K562 (cell line): ENCODE measurements at regions not wholly inside any gene's neighbourhood (a gene's known extent, or its start where the extent isn't known, plus 50 kb on each side); places are given as distances from the start of the nearest gene placed in this dataset.

Source experiments
- ATF1 ChIP-seq, 2 experiments: fragments of 450-650 bp in 1 of 2; IDR thresholded peaks; 2 replicates each; pipeline ENCODE4 v1.6.1; 2016; ENCODE audit warnings: missing compliant biosample characterization in 1 of 2, missing genetic modification characterization in 1 of 2
- CBX1 ChIP-seq: sonication (generic); IDR thresholded peaks from 2 replicates; pipeline ENCODE4 v1.6.1; 2016; ENCODE audit warnings: antibody characterized with exemption, low read depth, mild to moderate bottlenecking
- ETV5 ChIP-seq: sonication (generic); formaldehyde crosslinking; IDR thresholded peaks from 2 replicates; pipeline ENCODE4 v1.4.0; 2020; ENCODE audit warnings: low read depth, mild to moderate bottlenecking, missing genetic modification reagents
- IFI16 ChIP-seq: fragments of 250-450 bp; sonication (Bioruptor Pico); IDR thresholded peaks from 2 replicates; pipeline ENCODE4 v2.1.2; 2022; ENCODE audit warnings: mild to moderate bottlenecking, inconsistent platforms
- JUND ChIP-seq, 2 experiments: IDR thresholded peaks; 2 replicates in 1 of 2; 3 replicates in 1 of 2; pipeline ENCODE4 v1.6.1; 2011; ENCODE audit warnings: borderline replicate concordance in 2 of 2, low read depth in 2 of 2, low read length in 2 of 2, improper control_type of control experiment in 1 of 2, missing biosample characterization in 1 of 2, missing genetic modification characterization in 1 of 2, missing genetic modification reagents in 1 of 2
- MTA2 ChIP-seq: fragments of 450-650 bp; IDR thresholded peaks from 2 replicates; pipeline ENCODE4 v1.6.1; 2016; ENCODE audit warnings: low read depth
- RBM15 ChIP-seq: fragments of 200-400 bp; formaldehyde crosslinking; IDR thresholded peaks from 2 replicates; pipeline ENCODE4 v1.6.1; 2018; ENCODE audit warnings: mild to moderate bottlenecking, low read length, moderate library complexity; ENCODE audit not compliant: insufficient read depth
- SOX6 ChIP-seq: fragments of 450-650 bp; IDR thresholded peaks from 2 replicates; pipeline ENCODE4 v1.6.1; 2014; ENCODE audit warnings: mild to moderate bottlenecking
- ZNF253 ChIP-seq: fragments of 250-450 bp; sonication (Bioruptor Pico); conservative IDR thresholded peaks from 2 replicates; pipeline ENCODE4 v1.6.1; 2021; ENCODE audit warnings: mild to moderate bottlenecking
- TF ChIP-seq, protein P1 (sequence below): fragments of 450-650 bp; IDR thresholded peaks from 2 replicates; pipeline ENCODE4 v1.6.1; 2016; ENCODE audit warnings: low read depth
- TF ChIP-seq, protein P2 (sequence below), 2 experiments: fragments of 450-650 bp; conservative IDR thresholded peaks; 2 replicates each; pipeline ENCODE4 v1.6.1; 2017; ENCODE audit warnings: mild to moderate bottlenecking in 2 of 2, moderate library complexity in 2 of 2
- TF ChIP-seq, protein P3 (sequence below): fragments of 200-800 bp; sonication (Bioruptor generic); IDR thresholded peaks from 2 replicates; pipeline ENCODE4 v1.6.1; 2017; ENCODE audit warnings: missing genetic modification characterization, missing compliant biosample characterization
- TF ChIP-seq, protein P4 (sequence below): fragments of 450-650 bp; conservative IDR thresholded peaks from 2 replicates; pipeline ENCODE4 v1.6.1; 2016; ENCODE audit warnings: missing genetic modification characterization, low read depth, mild to moderate bottlenecking, control low read depth, missing compliant biosample characterization

DNA sequence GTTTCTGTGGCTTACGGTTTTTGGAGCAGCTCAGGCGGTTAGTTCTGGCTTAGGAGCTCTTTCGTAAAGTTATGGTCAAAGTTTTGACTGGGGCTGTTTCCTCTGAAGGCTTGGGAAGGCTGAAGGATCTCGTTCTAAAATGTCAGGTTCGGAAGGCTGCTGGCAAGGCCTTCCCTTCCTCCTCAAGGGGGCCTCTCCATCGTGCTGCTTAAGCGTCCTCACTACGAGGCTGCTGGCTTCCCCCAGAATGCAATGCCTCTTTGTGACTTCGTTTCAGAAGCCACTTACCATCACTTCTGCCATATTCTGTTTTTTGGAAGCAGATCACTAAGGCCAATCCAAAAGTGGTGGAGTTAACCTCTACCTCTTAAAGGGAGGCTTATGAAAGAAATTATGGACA is 1196.4 kb upstream of the TENM3 start (continued):
- TF ChIP-seq, protein P1, sequence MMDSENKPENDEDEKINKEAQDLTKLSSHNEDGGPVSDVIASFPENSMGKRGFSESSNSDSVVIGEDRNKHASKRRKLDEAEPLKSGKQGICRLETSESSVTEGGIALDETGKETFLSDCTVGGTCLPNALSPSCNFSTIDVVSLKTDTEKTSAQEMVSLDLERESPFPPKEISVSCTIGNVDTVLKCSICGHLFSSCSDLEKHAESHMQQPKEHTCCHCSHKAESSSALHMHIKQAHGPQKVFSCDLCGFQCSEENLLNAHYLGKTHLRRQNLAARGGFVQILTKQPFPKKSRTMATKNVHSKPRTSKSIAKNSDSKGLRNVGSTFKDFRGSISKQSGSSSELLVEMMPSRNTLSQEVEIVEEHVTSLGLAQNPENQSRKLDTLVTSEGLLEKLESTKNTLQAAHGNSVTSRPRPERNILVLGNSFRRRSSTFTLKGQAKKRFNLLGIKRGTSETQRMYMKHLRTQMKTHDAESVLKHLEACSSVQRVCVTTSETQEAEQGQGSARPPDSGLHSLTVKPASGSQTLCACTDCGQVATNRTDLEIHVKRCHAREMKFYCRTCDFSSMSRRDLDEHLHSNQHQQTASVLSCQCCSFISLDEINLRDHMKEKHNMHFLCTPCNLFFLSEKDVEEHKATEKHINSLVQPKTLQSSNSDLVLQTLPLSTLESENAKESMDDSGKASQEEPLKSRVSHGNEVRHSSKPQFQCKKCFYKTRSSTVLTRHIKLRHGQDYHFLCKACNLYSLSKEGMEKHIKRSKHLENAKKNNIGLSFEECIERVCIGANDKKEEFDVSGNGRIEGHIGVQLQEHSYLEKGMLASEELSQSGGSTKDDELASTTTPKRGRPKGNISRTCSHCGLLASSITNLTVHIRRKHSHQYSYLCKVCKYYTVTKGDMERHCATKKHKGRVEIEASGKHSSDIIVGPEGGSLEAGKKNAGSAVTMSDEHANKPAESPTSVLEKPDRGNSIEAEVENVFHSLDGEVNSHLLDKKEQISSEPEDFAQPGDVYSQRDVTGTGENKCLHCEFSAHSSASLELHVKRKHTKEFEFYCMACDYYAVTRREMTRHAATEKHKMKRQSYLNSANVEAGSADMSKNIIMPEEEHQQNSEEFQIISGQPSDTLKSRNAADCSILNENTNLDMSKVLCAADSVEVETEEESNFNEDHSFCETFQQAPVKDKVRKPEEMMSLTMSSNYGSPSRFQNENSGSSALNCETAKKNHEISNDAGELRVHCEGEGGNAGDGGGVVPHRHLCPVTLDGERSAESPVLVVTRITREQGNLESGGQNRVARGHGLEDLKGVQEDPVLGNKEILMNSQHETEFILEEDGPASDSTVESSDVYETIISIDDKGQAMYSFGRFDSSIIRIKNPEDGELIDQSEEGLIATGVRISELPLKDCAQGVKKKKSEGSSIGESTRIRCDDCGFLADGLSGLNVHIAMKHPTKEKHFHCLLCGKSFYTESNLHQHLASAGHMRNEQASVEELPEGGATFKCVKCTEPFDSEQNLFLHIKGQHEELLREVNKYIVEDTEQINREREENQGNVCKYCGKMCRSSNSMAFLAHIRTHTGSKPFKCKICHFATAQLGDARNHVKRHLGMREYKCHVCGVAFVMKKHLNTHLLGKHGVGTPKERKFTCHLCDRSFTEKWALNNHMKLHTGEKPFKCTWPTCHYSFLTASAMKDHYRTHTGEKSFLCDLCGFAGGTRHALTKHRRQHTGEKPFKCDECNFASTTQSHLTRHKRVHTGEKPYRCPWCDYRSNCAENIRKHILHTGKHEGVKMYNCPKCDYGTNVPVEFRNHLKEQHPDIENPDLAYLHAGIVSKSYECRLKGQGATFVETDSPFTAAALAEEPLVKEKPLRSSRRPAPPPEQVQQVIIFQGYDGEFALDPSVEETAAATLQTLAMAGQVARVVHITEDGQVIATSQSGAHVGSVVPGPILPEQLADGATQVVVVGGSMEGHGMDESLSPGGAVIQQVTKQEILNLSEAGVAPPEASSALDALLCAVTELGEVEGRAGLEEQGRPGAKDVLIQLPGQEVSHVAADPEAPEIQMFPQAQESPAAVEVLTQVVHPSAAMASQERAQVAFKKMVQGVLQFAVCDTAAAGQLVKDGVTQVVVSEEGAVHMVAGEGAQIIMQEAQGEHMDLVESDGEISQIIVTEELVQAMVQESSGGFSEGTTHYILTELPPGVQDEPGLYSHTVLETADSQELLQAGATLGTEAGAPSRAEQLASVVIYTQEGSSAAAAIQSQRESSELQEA = no peak
- no peak for TF ChIP-seq ATF1 (CRISPR knock-in tag; IDR thresholded peaks at IDR 0.05)
- no peak for TF ChIP-seq ATF1 (tag; IDR thresholded peaks at IDR 0.05)
- TF ChIP-seq CBX1 = no peak
- TF ChIP-seq JUND (IDR thresholded peaks at IDR 0.05; ENCODE audit: borderline replicate concordance, low read depth, low read length) = no peak
- TF ChIP-seq JUND (tag; IDR thresholded peaks at IDR 0.05; ENCODE audit: borderline replicate concordance, low read depth, low read length) = no peak
- TF ChIP-seq, protein P2, sequence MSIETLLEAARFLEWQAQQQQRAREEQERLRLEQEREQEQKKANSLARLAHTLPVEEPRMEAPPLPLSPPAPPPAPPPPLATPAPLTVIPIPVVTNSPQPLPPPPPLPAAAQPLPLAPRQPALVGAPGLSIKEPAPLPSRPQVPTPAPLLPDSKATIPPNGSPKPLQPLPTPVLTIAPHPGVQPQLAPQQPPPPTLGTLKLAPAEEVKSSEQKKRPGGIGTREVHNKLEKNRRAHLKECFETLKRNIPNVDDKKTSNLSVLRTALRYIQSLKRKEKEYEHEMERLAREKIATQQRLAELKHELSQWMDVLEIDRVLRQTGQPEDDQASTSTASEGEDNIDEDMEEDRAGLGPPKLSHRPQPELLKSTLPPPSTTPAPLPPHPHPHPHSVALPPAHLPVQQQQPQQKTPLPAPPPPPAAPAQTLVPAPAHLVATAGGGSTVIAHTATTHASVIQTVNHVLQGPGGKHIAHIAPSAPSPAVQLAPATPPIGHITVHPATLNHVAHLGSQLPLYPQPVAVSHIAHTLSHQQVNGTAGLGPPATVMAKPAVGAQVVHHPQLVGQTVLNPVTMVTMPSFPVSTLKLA (conservative IDR thresholded peaks at IDR 0.05) = no peak
- no peak for TF ChIP-seq MTA2
- TF ChIP-seq, protein P3, sequence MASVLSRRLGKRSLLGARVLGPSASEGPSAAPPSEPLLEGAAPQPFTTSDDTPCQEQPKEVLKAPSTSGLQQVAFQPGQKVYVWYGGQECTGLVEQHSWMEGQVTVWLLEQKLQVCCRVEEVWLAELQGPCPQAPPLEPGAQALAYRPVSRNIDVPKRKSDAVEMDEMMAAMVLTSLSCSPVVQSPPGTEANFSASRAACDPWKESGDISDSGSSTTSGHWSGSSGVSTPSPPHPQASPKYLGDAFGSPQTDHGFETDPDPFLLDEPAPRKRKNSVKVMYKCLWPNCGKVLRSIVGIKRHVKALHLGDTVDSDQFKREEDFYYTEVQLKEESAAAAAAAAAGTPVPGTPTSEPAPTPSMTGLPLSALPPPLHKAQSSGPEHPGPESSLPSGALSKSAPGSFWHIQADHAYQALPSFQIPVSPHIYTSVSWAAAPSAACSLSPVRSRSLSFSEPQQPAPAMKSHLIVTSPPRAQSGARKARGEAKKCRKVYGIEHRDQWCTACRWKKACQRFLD (CRISPR knock-in tag) = no peak
- TF ChIP-seq, protein P4, sequence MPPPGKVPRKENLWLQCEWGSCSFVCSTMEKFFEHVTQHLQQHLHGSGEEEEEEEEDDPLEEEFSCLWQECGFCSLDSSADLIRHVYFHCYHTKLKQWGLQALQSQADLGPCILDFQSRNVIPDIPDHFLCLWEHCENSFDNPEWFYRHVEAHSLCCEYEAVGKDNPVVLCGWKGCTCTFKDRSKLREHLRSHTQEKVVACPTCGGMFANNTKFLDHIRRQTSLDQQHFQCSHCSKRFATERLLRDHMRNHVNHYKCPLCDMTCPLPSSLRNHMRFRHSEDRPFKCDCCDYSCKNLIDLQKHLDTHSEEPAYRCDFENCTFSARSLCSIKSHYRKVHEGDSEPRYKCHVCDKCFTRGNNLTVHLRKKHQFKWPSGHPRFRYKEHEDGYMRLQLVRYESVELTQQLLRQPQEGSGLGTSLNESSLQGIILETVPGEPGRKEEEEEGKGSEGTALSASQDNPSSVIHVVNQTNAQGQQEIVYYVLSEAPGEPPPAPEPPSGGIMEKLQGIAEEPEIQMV (tag) = no peak
- TF ChIP-seq RBM15 = no peak
- TF ChIP-seq SOX6 = no peak
- no peak for TF ChIP-seq ZNF253 (CRISPR knock-in tag)
- TF ChIP-seq IFI16 (CRISPR knock-in tag) = no peak
- no peak for TF ChIP-seq ETV5 (CRISPR knock-in tag)
- TF ChIP-seq, all 486 proteins: peak for 0
